ENCODE measurements at regions not wholly inside any gene's neighbourhood (a gene's known extent, or its start where the extent isn't known, plus 50 kb on each side); places are given as distances from the start of the nearest gene placed in this dataset.

DNA sequence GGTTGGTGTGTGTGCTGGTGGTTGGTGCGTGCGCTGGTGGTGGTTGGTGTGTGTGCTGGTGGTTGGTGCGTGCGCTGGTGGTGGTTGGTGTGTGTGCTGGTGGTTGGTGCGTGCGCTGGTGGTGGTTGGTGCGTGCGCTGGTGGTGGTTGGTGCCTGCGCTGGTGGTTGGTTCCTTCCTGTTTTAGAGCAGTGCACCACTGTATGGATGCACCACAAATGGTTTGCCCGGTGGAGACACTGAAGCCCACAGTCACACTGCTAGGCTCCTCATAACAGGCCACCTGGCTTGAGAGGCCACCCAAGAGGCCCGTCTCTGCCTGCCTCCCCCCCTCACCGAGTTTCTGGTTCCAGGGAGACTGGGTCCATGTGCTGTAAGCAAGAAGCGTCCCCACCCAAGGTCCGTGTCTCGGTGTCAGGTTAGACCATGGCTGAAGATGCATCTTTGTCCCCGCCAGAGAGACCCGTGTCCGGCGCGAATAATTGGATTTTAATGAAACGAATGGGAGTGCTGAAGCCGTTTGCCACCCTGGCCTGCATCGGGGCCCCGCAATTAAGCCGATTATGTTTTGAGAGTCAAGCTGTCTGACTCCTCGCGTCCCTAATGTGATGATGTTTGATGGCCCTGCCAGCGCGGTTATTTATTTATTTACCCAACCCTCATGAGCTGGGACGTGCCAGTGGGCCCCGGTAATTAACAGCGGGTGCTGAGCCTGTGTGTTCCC, 161.3 kb upstream of the GSE1 start:
- H4K20me1 ChIP-seq (ENCODE audit: insufficient read depth, low read length): no peaks in the 10 kb centered on the region
- ATAC-seq (ENCODE audit: insufficient read depth, low read depth) (no peak), DNase-seq (peak; percentile 55)
- no peak overlapping the region for H3K4me3 ChIP-seq (ENCODE audit: low read depth in 1 of 2, low read length in 2 of 2)
- no peak overlapping the region for H2AFZ ChIP-seq (ENCODE audit: low read depth, low read length)
- H3K79me2 ChIP-seq (ENCODE audit: insufficient read depth, low read length): no peaks in the 10 kb centered on the region
- H3K4me2 ChIP-seq (ENCODE audit: insufficient read depth, low read length): no peak overlapping the region
- no peaks in the 10 kb centered on the region for H3K27me3 ChIP-seq (ENCODE audit: insufficient read depth, low read length, poor library complexity)
- no peaks in the 10 kb centered on the region for H3K36me3 ChIP-seq (ENCODE audit: insufficient read depth, low read length)
- TF ChIP-seq EZH2 (IDR thresholded peaks at IDR 0.05; ENCODE audit: borderline replicate concordance, low read depth, low read length, severe bottlenecking): no peak
- TF ChIP-seq, protein P1, sequence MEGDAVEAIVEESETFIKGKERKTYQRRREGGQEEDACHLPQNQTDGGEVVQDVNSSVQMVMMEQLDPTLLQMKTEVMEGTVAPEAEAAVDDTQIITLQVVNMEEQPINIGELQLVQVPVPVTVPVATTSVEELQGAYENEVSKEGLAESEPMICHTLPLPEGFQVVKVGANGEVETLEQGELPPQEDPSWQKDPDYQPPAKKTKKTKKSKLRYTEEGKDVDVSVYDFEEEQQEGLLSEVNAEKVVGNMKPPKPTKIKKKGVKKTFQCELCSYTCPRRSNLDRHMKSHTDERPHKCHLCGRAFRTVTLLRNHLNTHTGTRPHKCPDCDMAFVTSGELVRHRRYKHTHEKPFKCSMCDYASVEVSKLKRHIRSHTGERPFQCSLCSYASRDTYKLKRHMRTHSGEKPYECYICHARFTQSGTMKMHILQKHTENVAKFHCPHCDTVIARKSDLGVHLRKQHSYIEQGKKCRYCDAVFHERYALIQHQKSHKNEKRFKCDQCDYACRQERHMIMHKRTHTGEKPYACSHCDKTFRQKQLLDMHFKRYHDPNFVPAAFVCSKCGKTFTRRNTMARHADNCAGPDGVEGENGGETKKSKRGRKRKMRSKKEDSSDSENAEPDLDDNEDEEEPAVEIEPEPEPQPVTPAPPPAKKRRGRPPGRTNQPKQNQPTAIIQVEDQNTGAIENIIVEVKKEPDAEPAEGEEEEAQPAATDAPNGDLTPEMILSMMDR (IDR thresholded peaks at IDR 0.05; ENCODE audit: borderline replicate concordance, extremely low read depth, low read length, poor library complexity, severe bottlenecking): no peak
- H3K27ac ChIP-seq (ENCODE audit: low read length): peak overlapping the region; percentile 90
- H3K4me1 ChIP-seq (ENCODE audit: insufficient read depth, low read length): peaks cover 98% of the 10 kb centered on the region
- H3K9me3 ChIP-seq (ENCODE audit: insufficient read depth, low read length, severe bottlenecking): no peaks in the 10 kb centered on the region
- 0 out of 2 replicates have a peak overlapping the region, but pooled peaks have one; percentile 19 for H3K9ac ChIP-seq (ENCODE audit: low read depth, low read length)

DNA sequence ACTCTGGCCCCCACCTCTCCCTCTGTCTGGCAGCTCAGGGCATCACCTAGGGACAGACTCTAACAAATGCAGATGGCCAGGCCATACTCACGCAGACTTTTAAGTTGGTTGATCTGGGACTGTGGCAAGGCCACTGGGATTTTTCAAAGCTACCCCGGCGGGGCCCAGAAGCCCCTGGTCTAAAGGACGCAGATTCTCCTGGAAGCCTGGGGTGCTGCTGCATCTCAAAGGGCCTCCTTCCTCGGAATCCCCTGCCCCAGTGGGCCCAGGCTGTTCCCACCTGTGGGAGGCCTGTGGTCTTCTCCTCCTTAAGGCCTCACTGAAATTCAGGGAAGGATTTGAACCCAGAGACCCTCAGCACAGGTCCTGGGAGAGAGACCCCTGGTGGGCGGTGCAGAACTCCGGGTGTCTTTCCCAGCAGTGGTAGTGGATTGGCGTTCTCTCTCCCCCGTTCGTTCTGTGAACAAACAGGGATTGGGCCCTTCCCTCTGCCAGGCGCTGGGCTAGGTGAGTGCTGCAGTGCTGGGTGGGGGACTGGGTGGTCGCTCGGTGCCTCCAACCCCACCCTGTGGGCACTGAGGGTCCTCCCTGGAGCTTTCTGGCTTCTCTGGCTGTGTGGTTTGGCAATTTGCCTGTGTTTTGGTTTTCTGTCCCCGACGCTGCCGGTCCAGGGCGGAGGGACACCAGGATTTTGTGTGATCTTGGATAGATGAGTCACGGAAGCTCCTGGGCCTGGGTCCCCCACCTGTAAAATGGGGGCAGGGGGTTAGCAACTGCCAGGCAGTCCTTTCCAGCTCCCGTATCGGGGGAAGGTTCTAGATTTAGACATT, 160.5 kb upstream of the GSE1 start:
- H2AFZ ChIP-seq (ENCODE audit: low read depth, low read length): no peak overlapping the region
- H3K4me1 ChIP-seq (ENCODE audit: insufficient read depth, low read length): peaks cover 95% of the 10 kb centered on the region
- no peak for ATAC-seq (ENCODE audit: insufficient read depth, low read depth)
- no peak overlapping the region for H3K4me3 ChIP-seq (ENCODE audit: low read depth in 1 of 2, low read length in 2 of 2)
- no peaks in the 10 kb centered on the region for H3K27me3 ChIP-seq (ENCODE audit: insufficient read depth, low read length, poor library complexity)
- H3K36me3 ChIP-seq (ENCODE audit: insufficient read depth, low read length): no peaks in the 10 kb centered on the region
- TF ChIP-seq, protein P1 (IDR thresholded peaks at IDR 0.05; ENCODE audit: borderline replicate concordance, extremely low read depth, low read length, poor library complexity, severe bottlenecking): peak; percentile 8
- TF ChIP-seq EZH2 (IDR thresholded peaks at IDR 0.05; ENCODE audit: borderline replicate concordance, low read depth, low read length, severe bottlenecking): no peak
- no peak for DNase-seq
- peak overlapping the region; percentile 90 for H3K27ac ChIP-seq (ENCODE audit: low read length)
- H4K20me1 ChIP-seq (ENCODE audit: insufficient read depth, low read length): no peaks in the 10 kb centered on the region
- H3K9me3 ChIP-seq (ENCODE audit: insufficient read depth, low read length, severe bottlenecking): no peaks in the 10 kb centered on the region
- H3K79me2 ChIP-seq (ENCODE audit: insufficient read depth, low read length): no peaks in the 10 kb centered on the region
- H3K4me2 ChIP-seq (ENCODE audit: insufficient read depth, low read length): no peak overlapping the region
- peak overlapping the region; percentile 22; the same call in 1 of the 2 replicates for H3K9ac ChIP-seq (ENCODE audit: low read depth, low read length)

DNA sequence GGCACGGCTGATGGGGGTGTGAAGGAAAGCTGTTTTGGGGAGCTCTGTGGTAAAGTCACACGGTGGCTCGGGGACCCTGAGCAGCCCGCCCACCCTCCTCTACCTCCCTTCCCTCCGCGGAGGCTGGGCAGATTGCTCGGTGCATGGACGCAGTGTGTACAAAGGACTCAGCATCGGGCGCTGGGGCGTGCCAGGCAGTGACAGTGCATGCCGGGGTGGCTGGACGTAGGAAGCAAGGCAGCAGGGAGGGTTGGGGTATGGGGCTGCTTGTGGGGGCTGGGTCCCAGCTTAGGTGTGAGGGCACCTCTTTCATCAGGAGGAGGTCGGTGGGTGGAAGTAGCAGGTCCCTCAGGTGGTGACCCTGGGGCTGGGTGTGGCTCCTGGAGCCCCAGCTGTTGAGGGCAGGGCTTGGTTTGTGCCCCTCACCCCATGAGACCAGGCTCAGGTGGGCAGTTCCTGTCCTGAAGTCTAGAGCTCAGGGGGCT, 159.9 kb upstream of the GSE1 start:
- DNase-seq (no peak), ATAC-seq (ENCODE audit: insufficient read depth, low read depth) (no peak)
- no peaks in the 10 kb centered on the region for H3K79me2 ChIP-seq (ENCODE audit: insufficient read depth, low read length)
- H3K27me3 ChIP-seq (ENCODE audit: insufficient read depth, low read length, poor library complexity): no peaks in the 10 kb centered on the region
- H3K4me1 ChIP-seq (ENCODE audit: insufficient read depth, low read length): peaks cover 89% of the 10 kb centered on the region
- H3K9me3 ChIP-seq (ENCODE audit: insufficient read depth, low read length, severe bottlenecking): no peaks in the 10 kb centered on the region
- no peaks in the 10 kb centered on the region for H3K36me3 ChIP-seq (ENCODE audit: insufficient read depth, low read length)
- H3K4me2 ChIP-seq (ENCODE audit: insufficient read depth, low read length): no peak overlapping the region
- TF ChIP-seq, protein P1 (IDR thresholded peaks at IDR 0.05; ENCODE audit: borderline replicate concordance, extremely low read depth, low read length, poor library complexity, severe bottlenecking): no peak
- TF ChIP-seq EZH2 (IDR thresholded peaks at IDR 0.05; ENCODE audit: borderline replicate concordance, low read depth, low read length, severe bottlenecking): no peak
- H4K20me1 ChIP-seq (ENCODE audit: insufficient read depth, low read length): no peaks in the 10 kb centered on the region
- no peak overlapping the region for H2AFZ ChIP-seq (ENCODE audit: low read depth, low read length)
- no peak overlapping the region for H3K4me3 ChIP-seq (ENCODE audit: low read depth in 1 of 2, low read length in 2 of 2)
- H3K9ac ChIP-seq (ENCODE audit: low read depth, low read length): peak overlapping the region; percentile 22
- peak overlapping the region; percentile 90 for H3K27ac ChIP-seq (ENCODE audit: low read length)
